Osteocyte (in vitro differentiated cells): ENCODE measurements at regions not wholly inside any gene's neighbourhood (a gene's known extent, or its start where the extent isn't known, plus 50 kb on each side); places are given as distances from the start of the nearest gene placed in this dataset.

Experiments used
- DNase-seq: peaks from one replicate; pipeline ENCODE4 v3.0.0; 2021; ENCODE audit warnings: mixed read lengths; ENCODE audit not compliant: unreplicated experiment; ENCODE audit errors: extremely low spot score
- H3K27ac Mint-ChIP-seq: one replicate; pipeline ENCODE4 v1.8.0; 2021; ENCODE audit warnings: mild to moderate bottlenecking, mixed read lengths; ENCODE audit not compliant: unreplicated experiment
- H3K27me3 Mint-ChIP-seq: one replicate; pipeline ENCODE4 v1.8.0; 2021; ENCODE audit warnings: mixed read lengths; ENCODE audit not compliant: unreplicated experiment
- H3K36me3 Mint-ChIP-seq: one replicate; pipeline ENCODE4 v1.8.0; 2021; ENCODE audit warnings: mixed read lengths; ENCODE audit not compliant: unreplicated experiment
- H3K4me1 Mint-ChIP-seq: one replicate; pipeline ENCODE4 v1.8.0; 2021; ENCODE audit warnings: mixed read lengths; ENCODE audit not compliant: unreplicated experiment
- H3K4me3 Mint-ChIP-seq: one replicate; pipeline ENCODE4 v1.8.0; 2021; ENCODE audit warnings: mild to moderate bottlenecking, moderate library complexity, mixed read lengths; ENCODE audit not compliant: unreplicated experiment
- H3K9me3 Mint-ChIP-seq: one replicate; pipeline ENCODE4 v1.8.0; 2021; ENCODE audit warnings: mixed read lengths; ENCODE audit not compliant: unreplicated experiment
- CTCF ChIP-seq: fragments of 200-600 bp; sonication (generic); IDR thresholded peaks from 2 replicates; pipeline ENCODE4 v1.5.0; 2021; ENCODE audit warnings: antibody characterized with exemption, mild to moderate bottlenecking, moderate library complexity

GRCh38 chr13:90402613-90403012 is 944.9 kb upstream of the MIR17HG start:
- no peak for TF ChIP-seq CTCF

GRCh38 chr13:90403330-90404082 is 944.0 kb upstream of the MIR17HG start:
- H3K9me3 Mint-ChIP-seq, result peaks cover 10% of the 10 kb centered on the region
- H3K27ac Mint-ChIP-seq, result no peak overlapping the region
- peaks cover 6% of the 10 kb centered on the region for H3K36me3 Mint-ChIP-seq
- no peak for DNase-seq
- no peaks in the 10 kb centered on the region for H3K27me3 Mint-ChIP-seq
- no peak for TF ChIP-seq CTCF
- no peak overlapping the region for H3K4me3 Mint-ChIP-seq
- no peaks in the 10 kb centered on the region for H3K4me1 Mint-ChIP-seq

More at GRCh38 chr13:90402613-90403012, 944.9 kb upstream of the MIR17HG start:
- no peak overlapping the region for H3K27ac Mint-ChIP-seq
- H3K36me3 Mint-ChIP-seq, result peaks cover 6% of the 10 kb centered on the region
- no peaks in the 10 kb centered on the region for H3K27me3 Mint-ChIP-seq
- peaks cover 10% of the 10 kb centered on the region for H3K9me3 Mint-ChIP-seq
- no peaks in the 10 kb centered on the region for H3K4me1 Mint-ChIP-seq
- no peak for DNase-seq
- no peak overlapping the region for H3K4me3 Mint-ChIP-seq

- no peak for TF ChIP-seq CTCF
- Mint-ChIP-seq H3K36me3 (peaks cover 4% of the 10 kb centered on the region), H3K9me3 (peaks cover 6% of the 10 kb centered on the region)
These were observed 942.2 kb upstream of the MIR17HG start for GRCh38 chr13:90405301-90405700.

GRCh38 chr13:90412980-90413379 is 934.5 kb upstream of the MIR17HG start:
- peaks cover 3% of the 10 kb centered on the region for H3K9me3 Mint-ChIP-seq
- no peaks in the 10 kb centered on the region for H3K27me3 Mint-ChIP-seq
- no peak for DNase-seq
- TF ChIP-seq CTCF, result no peak
- H3K36me3 Mint-ChIP-seq, result no peaks in the 10 kb centered on the region
- no peak overlapping the region for H3K4me3 Mint-ChIP-seq
- H3K4me1 Mint-ChIP-seq, result peaks cover 30% of the 10 kb centered on the region
- H3K27ac Mint-ChIP-seq, result no peak overlapping the region

More at GRCh38 chr13:90405301-90405700, 942.2 kb upstream of the MIR17HG start:
- Mint-ChIP-seq H3K27me3 (no peaks in the 10 kb centered on the region), H3K4me3 (no peak overlapping the region), H3K27ac (no peak overlapping the region), H3K4me1 (no peaks in the 10 kb centered on the region)
- no peak for DNase-seq

GRCh38 chr13:90413548-90413947 is 933.9 kb upstream of the MIR17HG start:
- no peaks in the 10 kb centered on the region for H3K36me3 Mint-ChIP-seq
- no peak overlapping the region for H3K27ac Mint-ChIP-seq

More at GRCh38 chr13:90413548-90413947, 933.9 kb upstream of the MIR17HG start:
- DNase-seq, result no peak
- TF ChIP-seq CTCF, result no peak
- Mint-ChIP-seq H3K4me1 (peaks cover 30% of the 10 kb centered on the region), H3K9me3 (peaks cover 3% of the 10 kb centered on the region), H3K27me3 (no peaks in the 10 kb centered on the region), H3K4me3 (no peak overlapping the region)
